ENCODE measurements at regions not wholly inside any gene's neighbourhood (a gene's known extent, or its start where the extent isn't known, plus 50 kb on each side); places are given as distances from the start of the nearest gene placed in this dataset.
"Not testable (repeated sequence)": the region's sequence is repeated elsewhere in the genome, so short reads cannot be mapped to it uniquely, and the experiment has no call there.

DNA sequence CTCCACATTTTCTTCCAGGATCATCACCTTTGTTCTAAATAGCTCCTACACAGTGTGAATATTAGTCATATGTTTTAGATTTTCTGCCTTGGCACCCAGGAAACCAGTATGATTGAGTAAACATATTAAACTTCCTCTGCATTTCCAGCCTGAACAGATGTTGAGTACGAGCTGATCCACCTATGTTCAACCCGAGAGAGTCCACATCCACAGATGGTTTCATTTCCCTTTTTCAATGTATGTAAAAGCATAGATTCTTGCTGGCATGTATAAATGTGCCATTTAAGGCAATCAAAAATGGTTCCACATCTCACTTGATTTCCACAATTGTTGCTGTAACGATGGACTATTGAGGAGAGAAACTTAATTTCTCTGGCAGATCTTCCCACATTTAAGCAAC lies 74.2 kb downstream of the ZNF716 start:
- H3K27me3 Mint-ChIP-seq (ENCODE audit: low read depth, poor library complexity); H3K4me3 Mint-ChIP-seq; H3K36me3 Mint-ChIP-seq (ENCODE audit: low read depth); DNase-seq; H3K27ac Mint-ChIP-seq; H3K4me1 Mint-ChIP-seq: not testable (repeated sequence)
- peaks cover 65% of the 10 kb centered on the region for H3K9me3 Mint-ChIP-seq

DNA sequence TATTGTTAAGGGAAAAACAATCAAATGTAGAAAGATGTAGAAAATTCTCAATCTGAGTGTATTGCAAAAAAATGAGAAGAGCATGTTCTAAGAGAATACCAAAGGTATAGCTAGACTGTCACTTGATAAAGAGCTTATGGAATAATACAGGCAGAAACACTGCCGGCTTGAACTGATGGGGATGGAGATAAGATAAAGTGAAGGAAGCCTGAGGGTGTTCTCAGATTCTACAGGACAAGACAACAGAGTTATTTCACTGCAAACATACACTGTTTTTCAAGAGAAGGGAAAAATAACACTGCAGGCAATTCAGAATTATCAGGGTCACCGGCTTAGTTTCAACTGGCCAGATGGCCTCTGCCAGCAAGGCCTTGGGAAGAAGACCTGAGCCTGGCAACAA lies 80.0 kb downstream of the ZNF716 start:
- peaks cover 69% of the 10 kb centered on the region for H3K9me3 Mint-ChIP-seq
- peaks cover 3% of the 10 kb centered on the region for H3K27me3 Mint-ChIP-seq (ENCODE audit: low read depth, poor library complexity)
- H3K4me3 Mint-ChIP-seq, result no peak overlapping the region
- no peak overlapping the region for H3K27ac Mint-ChIP-seq
- TF ChIP-seq, protein P1, sequence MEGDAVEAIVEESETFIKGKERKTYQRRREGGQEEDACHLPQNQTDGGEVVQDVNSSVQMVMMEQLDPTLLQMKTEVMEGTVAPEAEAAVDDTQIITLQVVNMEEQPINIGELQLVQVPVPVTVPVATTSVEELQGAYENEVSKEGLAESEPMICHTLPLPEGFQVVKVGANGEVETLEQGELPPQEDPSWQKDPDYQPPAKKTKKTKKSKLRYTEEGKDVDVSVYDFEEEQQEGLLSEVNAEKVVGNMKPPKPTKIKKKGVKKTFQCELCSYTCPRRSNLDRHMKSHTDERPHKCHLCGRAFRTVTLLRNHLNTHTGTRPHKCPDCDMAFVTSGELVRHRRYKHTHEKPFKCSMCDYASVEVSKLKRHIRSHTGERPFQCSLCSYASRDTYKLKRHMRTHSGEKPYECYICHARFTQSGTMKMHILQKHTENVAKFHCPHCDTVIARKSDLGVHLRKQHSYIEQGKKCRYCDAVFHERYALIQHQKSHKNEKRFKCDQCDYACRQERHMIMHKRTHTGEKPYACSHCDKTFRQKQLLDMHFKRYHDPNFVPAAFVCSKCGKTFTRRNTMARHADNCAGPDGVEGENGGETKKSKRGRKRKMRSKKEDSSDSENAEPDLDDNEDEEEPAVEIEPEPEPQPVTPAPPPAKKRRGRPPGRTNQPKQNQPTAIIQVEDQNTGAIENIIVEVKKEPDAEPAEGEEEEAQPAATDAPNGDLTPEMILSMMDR (IDR thresholded peaks at IDR 0.05), result no peak
- DNase-seq, result no peak
- no peaks in the 10 kb centered on the region for H3K4me1 Mint-ChIP-seq
- H3K36me3 Mint-ChIP-seq (ENCODE audit: low read depth), result no peaks in the 10 kb centered on the region

GRCh38 chr7:57540634-57541033 lies 90.7 kb downstream of the ZNF716 start:
- not testable (repeated sequence) for H3K36me3 Mint-ChIP-seq (ENCODE audit: low read depth); H3K27ac Mint-ChIP-seq; H3K4me1 Mint-ChIP-seq; DNase-seq; H3K27me3 Mint-ChIP-seq (ENCODE audit: low read depth, poor library complexity); H3K4me3 Mint-ChIP-seq
- peaks cover 67% of the 10 kb centered on the region for H3K9me3 Mint-ChIP-seq

DNA sequence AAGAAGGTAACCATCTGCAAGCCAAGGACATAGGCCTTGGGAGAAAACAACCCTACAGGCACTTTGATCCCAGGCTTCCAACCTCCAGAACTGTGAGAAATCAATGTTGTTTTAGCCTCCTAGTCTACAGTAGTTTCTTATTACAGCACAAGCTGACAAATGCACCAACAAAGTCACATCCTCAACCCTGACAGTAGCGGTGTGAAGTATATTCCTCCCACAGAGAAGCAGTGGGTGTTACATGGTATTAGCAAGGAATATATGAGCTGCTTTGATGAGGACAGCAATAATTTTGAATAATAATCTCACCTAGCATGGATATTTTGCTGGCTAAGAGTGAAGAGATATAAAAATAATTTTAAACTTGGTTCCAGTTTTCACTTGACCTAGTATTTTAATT lies 92.4 kb downstream of the ZNF716 start:
- H3K4me3 Mint-ChIP-seq; DNase-seq; H3K4me1 Mint-ChIP-seq; H3K27ac Mint-ChIP-seq; H3K27me3 Mint-ChIP-seq (ENCODE audit: low read depth, poor library complexity); H3K36me3 Mint-ChIP-seq (ENCODE audit: low read depth): not testable (repeated sequence)
- peaks cover 64% of the 10 kb centered on the region for H3K9me3 Mint-ChIP-seq

DNA sequence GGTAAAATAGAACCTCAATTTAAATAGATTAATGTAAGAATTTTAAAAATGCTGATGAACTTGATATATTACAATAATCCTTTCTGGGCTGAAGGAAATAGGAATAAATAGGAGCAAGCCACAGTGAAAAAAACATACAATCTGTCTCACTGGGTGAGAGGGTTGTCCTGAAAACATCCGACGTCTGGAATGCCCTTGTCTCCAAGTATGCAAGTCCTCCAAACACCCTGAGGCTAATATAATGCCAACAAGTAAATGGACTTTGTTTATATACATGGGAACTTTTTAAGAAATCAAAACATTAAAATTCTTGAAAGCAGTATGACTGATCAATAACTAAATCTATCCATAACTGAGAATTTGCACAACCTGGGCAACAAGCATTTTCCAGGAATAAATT lies 97.4 kb downstream of the ZNF716 start:
- DNase-seq; H3K36me3 Mint-ChIP-seq (ENCODE audit: low read depth); H3K27me3 Mint-ChIP-seq (ENCODE audit: low read depth, poor library complexity); H3K4me1 Mint-ChIP-seq; H3K4me3 Mint-ChIP-seq; H3K27ac Mint-ChIP-seq: not testable (repeated sequence)
- peaks cover 84% of the 10 kb centered on the region for H3K9me3 Mint-ChIP-seq

GRCh38 chr7:57549961-57550360 lies 100.0 kb downstream of the ZNF716 start:
- H3K9me3 Mint-ChIP-seq, result peaks cover 76% of the 10 kb centered on the region
- H3K27ac Mint-ChIP-seq; H3K27me3 Mint-ChIP-seq (ENCODE audit: low read depth, poor library complexity); H3K4me1 Mint-ChIP-seq; H3K36me3 Mint-ChIP-seq (ENCODE audit: low read depth); H3K4me3 Mint-ChIP-seq; DNase-seq: not testable (repeated sequence)

GRCh38 chr7:57555687-57556086 lies 105.7 kb downstream of the ZNF716 start:
- H3K4me1 Mint-ChIP-seq; H3K27ac Mint-ChIP-seq; H3K4me3 Mint-ChIP-seq; H3K36me3 Mint-ChIP-seq (ENCODE audit: low read depth); DNase-seq; H3K27me3 Mint-ChIP-seq (ENCODE audit: low read depth, poor library complexity): not testable (repeated sequence)
- H3K9me3 Mint-ChIP-seq, result peaks cover 66% of the 10 kb centered on the region

GRCh38 chr7:57579454-57579853 lies 129.5 kb downstream of the ZNF716 start:
- peaks cover 81% of the 10 kb centered on the region for H3K9me3 Mint-ChIP-seq

More at GRCh38 chr7:57579454-57579853, 129.5 kb downstream of the ZNF716 start:
- Mint-ChIP-seq H3K27ac (no peak overlapping the region), H3K27me3 (ENCODE audit: low read depth, poor library complexity) (no peaks in the 10 kb centered on the region), H3K4me3 (no peak overlapping the region), H3K4me1 (no peaks in the 10 kb centered on the region), H3K36me3 (ENCODE audit: low read depth) (no peaks in the 10 kb centered on the region)
- TF ChIP-seq, protein P1 (IDR thresholded peaks at IDR 0.05), result no peak
- DNase-seq, result no peak
